ENCODE measurements at regions not wholly inside any gene's neighbourhood (a gene's known extent, or its start where the extent isn't known, plus 50 kb on each side); places are given as distances from the start of the nearest gene placed in this dataset.
"Not testable (repeated sequence)": the region's sequence is repeated elsewhere in the genome, so short reads cannot be mapped to it uniquely, and the experiment has no call there.

GRCh38 chr17:52537421-52537820, 378.9 kb upstream of the CA10 start:
- no peak for DNase-seq (ENCODE audit: low spot score)

GRCh38 chr17:52536489-52536888, 378.0 kb upstream of the CA10 start:
- no peak for DNase-seq (ENCODE audit: low spot score)

- no peak for DNase-seq (ENCODE audit: low spot score)
Observed at GRCh38 chr17:52532373-52532772, 373.9 kb upstream of the CA10 start.

GRCh38 chr17:52524096-52524637, 365.7 kb upstream of the CA10 start:
- no peak for DNase-seq (ENCODE audit: low spot score)

- no peak for DNase-seq (ENCODE audit: low spot score)
Observed at GRCh38 chr17:52517176-52517575, 358.7 kb upstream of the CA10 start.

GRCh38 chr17:52515927-52516326, 357.4 kb upstream of the CA10 start:
- no peak for DNase-seq (ENCODE audit: low spot score)

GRCh38 chr17:52505601-52506000, 347.1 kb upstream of the CA10 start:
- no peak for DNase-seq (ENCODE audit: low spot score)

GRCh38 chr17:52504081-52504480, 345.6 kb upstream of the CA10 start:
- no peak for DNase-seq (ENCODE audit: low spot score)

- no peak for DNase-seq (ENCODE audit: low spot score)
Observed at GRCh38 chr17:52495646-52496045, 337.1 kb upstream of the CA10 start.

- DNase-seq (ENCODE audit: low spot score) = no peak
Observed at GRCh38 chr17:52482271-52482670, 323.8 kb upstream of the CA10 start.

GRCh38 chr17:52477824-52478699, 319.5 kb upstream of the CA10 start:
- DNase-seq (ENCODE audit: low spot score) = no peak

- no peak for DNase-seq (ENCODE audit: low spot score)
Observed at GRCh38 chr17:52476638-52477313, 318.3 kb upstream of the CA10 start.

GRCh38 chr17:52470553-52470952, 312.0 kb upstream of the CA10 start:
- DNase-seq (ENCODE audit: low spot score) = no peak

GRCh38 chr17:52465407-52465806, 306.9 kb upstream of the CA10 start:
- no peak for DNase-seq (ENCODE audit: low spot score)

- DNase-seq (ENCODE audit: low spot score) = no peak
Observed at GRCh38 chr17:52451294-52451861, 292.9 kb upstream of the CA10 start.

GRCh38 chr17:52442350-52442749, 283.8 kb upstream of the CA10 start:
- no peak for DNase-seq (ENCODE audit: low spot score)

- no peak for DNase-seq (ENCODE audit: low spot score)
Observed at GRCh38 chr17:52420555-52421078, 262.1 kb upstream of the CA10 start.

GRCh38 chr17:52419229-52419641, 260.7 kb upstream of the CA10 start:
- DNase-seq (ENCODE audit: low spot score) = no peak

- no peak for DNase-seq (ENCODE audit: low spot score)
Observed at GRCh38 chr17:52410781-52411180, 252.3 kb upstream of the CA10 start.

- DNase-seq (ENCODE audit: low spot score) = not testable (repeated sequence)
Observed at GRCh38 chr17:52409222-52409621, 250.7 kb upstream of the CA10 start.

GRCh38 chr17:52395308-52395707, 236.8 kb upstream of the CA10 start:
- DNase-seq (ENCODE audit: low spot score) = no peak

- DNase-seq (ENCODE audit: low spot score) = no peak
Observed at GRCh38 chr17:52390422-52390821, 231.9 kb upstream of the CA10 start.

GRCh38 chr17:52389632-52390031, 231.1 kb upstream of the CA10 start:
- no peak for DNase-seq (ENCODE audit: low spot score)
